Hepatocyte (in vitro differentiated cells): ENCODE measurements at regions not wholly inside any gene's neighbourhood (a gene's known extent, or its start where the extent isn't known, plus 50 kb on each side); places are given as distances from the start of the nearest gene placed in this dataset.

Experiments used
- EZH2phosphoT487 ChIP-seq: fragments of 200-600 bp; sonication (generic); IDR thresholded peaks from one replicate; pipeline ENCODE4 v1.6.1; 2018; ENCODE audit warnings: antibody characterized with exemption, mild to moderate bottlenecking, low read depth, moderate library complexity; ENCODE audit not compliant: unreplicated experiment, severe bottlenecking
- TF ChIP-seq, protein P1 (sequence below): fragments of 200-600 bp; sonication (generic); IDR thresholded peaks from 2 replicates; pipeline ENCODE4 v1.5.1; 2016; ENCODE audit warnings: antibody characterized with exemption, mild to moderate bottlenecking; ENCODE audit not compliant: poor library complexity

DNA sequence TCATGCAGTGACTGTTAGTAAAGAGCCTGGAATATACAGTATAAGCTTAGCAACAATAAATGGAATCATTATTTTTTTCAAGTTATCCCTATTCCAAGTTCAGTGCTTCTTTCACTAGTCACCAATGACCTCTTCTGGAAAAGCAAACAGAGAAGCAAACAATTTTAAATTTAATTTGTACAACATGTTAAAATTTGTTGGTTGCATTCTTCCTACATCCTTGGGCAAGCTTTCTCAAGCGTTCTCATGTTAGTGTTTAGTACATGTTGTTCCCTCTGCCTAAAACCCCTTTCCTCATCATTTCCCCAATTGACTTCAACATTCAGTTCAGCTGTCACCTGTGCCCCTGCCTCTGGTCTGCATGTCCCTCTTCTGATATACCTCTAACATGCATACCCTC, 123.4 kb downstream of the SEC61B start:
- TF ChIP-seq, protein P1, sequence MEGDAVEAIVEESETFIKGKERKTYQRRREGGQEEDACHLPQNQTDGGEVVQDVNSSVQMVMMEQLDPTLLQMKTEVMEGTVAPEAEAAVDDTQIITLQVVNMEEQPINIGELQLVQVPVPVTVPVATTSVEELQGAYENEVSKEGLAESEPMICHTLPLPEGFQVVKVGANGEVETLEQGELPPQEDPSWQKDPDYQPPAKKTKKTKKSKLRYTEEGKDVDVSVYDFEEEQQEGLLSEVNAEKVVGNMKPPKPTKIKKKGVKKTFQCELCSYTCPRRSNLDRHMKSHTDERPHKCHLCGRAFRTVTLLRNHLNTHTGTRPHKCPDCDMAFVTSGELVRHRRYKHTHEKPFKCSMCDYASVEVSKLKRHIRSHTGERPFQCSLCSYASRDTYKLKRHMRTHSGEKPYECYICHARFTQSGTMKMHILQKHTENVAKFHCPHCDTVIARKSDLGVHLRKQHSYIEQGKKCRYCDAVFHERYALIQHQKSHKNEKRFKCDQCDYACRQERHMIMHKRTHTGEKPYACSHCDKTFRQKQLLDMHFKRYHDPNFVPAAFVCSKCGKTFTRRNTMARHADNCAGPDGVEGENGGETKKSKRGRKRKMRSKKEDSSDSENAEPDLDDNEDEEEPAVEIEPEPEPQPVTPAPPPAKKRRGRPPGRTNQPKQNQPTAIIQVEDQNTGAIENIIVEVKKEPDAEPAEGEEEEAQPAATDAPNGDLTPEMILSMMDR = no peak
- no peak for TF ChIP-seq EZH2phosphoT487
